ENCODE measurements at regions not wholly inside any gene's neighbourhood (a gene's known extent, or its start where the extent isn't known, plus 50 kb on each side); places are given as distances from the start of the nearest gene placed in this dataset.

DNA sequence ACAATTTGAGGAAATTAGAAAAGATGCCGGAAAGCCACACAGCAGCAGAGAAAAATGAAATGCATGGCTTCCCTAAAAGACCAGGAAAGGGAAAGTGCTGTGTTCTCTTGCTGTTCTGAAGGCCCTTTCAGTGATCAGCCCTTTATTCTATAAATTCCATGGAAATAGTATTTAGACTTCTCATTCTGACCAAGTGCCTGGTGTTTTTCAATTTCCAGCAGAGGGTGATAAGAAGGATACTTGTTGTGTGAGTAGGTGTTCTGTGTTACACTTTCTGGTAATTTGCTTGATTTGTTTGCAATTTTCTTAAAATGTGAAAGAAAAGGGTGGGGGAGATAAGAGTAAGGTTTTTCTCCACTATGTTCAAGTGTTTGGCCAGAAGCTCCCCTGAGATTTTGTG is 504.5 kb downstream of the IRS1 start:
- TF ChIP-seq, protein P1, sequence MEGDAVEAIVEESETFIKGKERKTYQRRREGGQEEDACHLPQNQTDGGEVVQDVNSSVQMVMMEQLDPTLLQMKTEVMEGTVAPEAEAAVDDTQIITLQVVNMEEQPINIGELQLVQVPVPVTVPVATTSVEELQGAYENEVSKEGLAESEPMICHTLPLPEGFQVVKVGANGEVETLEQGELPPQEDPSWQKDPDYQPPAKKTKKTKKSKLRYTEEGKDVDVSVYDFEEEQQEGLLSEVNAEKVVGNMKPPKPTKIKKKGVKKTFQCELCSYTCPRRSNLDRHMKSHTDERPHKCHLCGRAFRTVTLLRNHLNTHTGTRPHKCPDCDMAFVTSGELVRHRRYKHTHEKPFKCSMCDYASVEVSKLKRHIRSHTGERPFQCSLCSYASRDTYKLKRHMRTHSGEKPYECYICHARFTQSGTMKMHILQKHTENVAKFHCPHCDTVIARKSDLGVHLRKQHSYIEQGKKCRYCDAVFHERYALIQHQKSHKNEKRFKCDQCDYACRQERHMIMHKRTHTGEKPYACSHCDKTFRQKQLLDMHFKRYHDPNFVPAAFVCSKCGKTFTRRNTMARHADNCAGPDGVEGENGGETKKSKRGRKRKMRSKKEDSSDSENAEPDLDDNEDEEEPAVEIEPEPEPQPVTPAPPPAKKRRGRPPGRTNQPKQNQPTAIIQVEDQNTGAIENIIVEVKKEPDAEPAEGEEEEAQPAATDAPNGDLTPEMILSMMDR (conservative IDR thresholded peaks at IDR 0.05 in 1 of 2, IDR thresholded peaks at IDR 0.05 in 1 of 2; ENCODE audit: low read depth in 1 of 2, low read length in 2 of 2), result no peak
- TF ChIP-seq EZH2 (IDR thresholded peaks at IDR 0.05; ENCODE audit: low read length, missing control alignments), result no peak
